WI38 (cell line): ENCODE measurements at regions not wholly inside any gene's neighbourhood (a gene's known extent, or its start where the extent isn't known, plus 50 kb on each side); places are given as distances from the start of the nearest gene placed in this dataset.

Experiments used
- H3K4me3 ChIP-seq: 2 replicates; pipeline ENCODE4 v1.5.1; 2011; ENCODE audit warnings: low read depth, mild to moderate bottlenecking, control low read depth, low read length
- CTCF ChIP-seq: IDR thresholded peaks from 2 replicates; pipeline ENCODE4 v1.5.1; 2012; ENCODE audit warnings: low read depth, mild to moderate bottlenecking, control low read depth, low read length

GRCh38 chr6:1127597-1128288 lies 184.2 kb upstream of the FOXQ1 start:
- H3K4me3 ChIP-seq: no peak overlapping the region
- no peak for TF ChIP-seq CTCF

- H3K4me3 ChIP-seq: no peak overlapping the region
- TF ChIP-seq CTCF: no peak
These were observed 184.8 kb upstream of the FOXQ1 start for GRCh38 chr6:1127129-1127528.

DNA sequence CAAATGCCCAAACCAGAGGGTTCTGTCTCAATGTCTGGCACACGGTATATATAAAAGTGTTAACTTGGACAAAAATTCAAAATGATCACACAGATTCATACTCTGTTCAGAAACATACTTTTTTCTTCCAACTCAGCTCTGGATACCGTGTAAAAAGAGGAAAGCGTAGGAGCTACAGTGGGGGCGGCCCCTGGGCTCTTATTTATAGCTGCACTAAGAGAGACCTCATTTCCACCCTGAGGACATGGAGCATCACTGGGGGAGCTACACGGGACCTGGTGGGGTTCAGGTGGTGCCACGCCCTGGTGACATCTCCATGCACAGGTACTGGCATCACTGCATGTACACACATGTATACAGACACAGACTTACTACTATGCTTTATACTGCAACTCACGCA lies 185.9 kb upstream of the FOXQ1 start:
- no peak for TF ChIP-seq CTCF
- no peak overlapping the region for H3K4me3 ChIP-seq

- no peak overlapping the region for H3K4me3 ChIP-seq
- TF ChIP-seq CTCF: no peak
These were observed 186.6 kb upstream of the FOXQ1 start for GRCh38 chr6:1125297-1125696.

GRCh38 chr6:1124885-1125284 lies 187.0 kb upstream of the FOXQ1 start:
- TF ChIP-seq CTCF: no peak
- no peak overlapping the region for H3K4me3 ChIP-seq

GRCh38 chr6:1123386-1124375 lies 188.2 kb upstream of the FOXQ1 start:
- no peak for TF ChIP-seq CTCF

DNA sequence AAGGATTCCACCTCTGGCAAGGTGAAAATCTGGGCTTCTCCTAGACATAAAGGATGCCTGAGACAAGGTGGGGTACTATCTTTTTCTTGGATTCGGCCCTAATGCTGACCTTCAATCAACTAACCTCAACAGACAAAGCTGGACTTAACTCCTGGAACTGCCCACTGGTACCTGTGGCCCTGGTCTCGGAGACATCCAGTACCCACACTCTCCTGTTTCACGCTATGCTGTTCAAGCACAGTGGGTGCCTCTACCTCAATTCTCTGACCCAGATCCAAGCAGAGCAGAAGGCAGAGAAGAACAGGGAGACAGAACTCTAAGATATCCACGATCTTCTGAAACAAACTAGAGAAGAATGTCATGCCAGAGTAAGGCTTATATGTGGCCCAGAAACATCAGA lies 189.8 kb upstream of the FOXQ1 start:
- no peak overlapping the region for H3K4me3 ChIP-seq
- no peak for TF ChIP-seq CTCF

More at GRCh38 chr6:1123386-1124375, 188.2 kb upstream of the FOXQ1 start:
- H3K4me3 ChIP-seq: no peak overlapping the region
